ENCODE measurements at regions not wholly inside any gene's neighbourhood (a gene's known extent, or its start where the extent isn't known, plus 50 kb on each side); places are given as distances from the start of the nearest gene placed in this dataset.
"Not testable (repeated sequence)": the region's sequence is repeated elsewhere in the genome, so short reads cannot be mapped to it uniquely, and the experiment has no call there.

- no peak for DNase-seq (ENCODE audit: low read depth in 2 of 2)
These were observed 1206.7 kb upstream of the CDH2 start for GRCh38 chr18:29383311-29384273.

DNA sequence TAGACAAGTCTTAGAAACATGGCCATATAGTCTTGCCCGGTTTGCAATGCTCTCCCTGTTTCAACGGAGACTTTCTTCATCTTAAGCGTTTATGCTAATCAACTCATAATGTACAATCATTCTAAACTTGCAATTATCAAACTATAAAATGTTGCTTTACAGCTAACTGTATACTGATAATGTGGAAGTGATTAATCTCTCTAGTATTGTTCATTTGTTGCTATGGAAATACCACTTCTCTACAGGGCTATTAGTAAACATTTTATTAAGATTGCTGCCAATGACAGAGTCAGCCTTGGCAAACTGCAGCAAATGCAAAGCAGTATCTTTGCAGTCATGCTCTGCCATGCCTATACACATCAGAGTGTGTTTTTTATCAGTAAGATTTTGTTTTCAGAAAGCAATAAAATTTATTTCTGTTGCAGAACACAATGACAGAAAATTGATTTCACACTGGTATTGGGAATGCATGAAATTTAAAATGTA is 1201.8 kb upstream of the CDH2 start:
- no peak for DNase-seq (ENCODE audit: low read depth in 2 of 2)

DNA sequence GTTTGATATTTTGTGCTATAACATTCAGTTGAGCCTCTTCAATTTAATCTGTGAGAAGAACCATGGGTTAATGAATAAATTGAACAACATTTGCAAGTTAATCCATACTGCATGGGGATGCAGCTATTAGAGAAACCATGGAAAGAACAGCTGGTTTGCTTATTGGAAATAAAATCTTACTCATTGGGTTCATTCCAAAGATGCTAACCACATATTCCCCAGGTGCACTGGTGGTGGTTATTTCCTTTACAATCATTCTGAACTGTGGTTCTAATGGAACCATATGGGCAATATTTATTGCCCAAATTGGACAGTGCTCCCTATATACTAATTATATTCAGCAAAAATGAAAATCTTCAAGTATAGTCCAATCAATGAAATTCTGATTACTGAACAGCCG is 1200.4 kb upstream of the CDH2 start:
- no peak for DNase-seq (ENCODE audit: low read depth in 2 of 2)

DNA sequence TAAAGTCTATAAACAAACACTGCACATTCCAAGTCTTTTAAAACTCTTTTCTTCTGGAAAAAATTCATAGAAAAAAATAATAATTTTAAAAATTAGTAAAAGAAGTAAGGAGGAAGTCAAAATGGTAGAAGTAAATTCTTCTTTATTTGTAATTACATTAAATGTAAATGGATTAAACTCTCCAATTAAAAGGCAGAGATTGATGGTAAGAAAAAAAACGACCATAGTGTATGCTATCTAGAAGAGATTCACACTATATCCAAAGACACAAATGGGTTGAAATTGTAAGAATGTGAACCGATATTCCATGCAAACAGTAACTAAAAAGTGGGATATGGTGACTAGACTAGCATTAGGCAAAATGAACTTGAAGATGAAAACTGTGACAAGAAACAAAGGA is 1196.1 kb upstream of the CDH2 start:
- DNase-seq (ENCODE audit: low read depth in 2 of 2): no peak

DNA sequence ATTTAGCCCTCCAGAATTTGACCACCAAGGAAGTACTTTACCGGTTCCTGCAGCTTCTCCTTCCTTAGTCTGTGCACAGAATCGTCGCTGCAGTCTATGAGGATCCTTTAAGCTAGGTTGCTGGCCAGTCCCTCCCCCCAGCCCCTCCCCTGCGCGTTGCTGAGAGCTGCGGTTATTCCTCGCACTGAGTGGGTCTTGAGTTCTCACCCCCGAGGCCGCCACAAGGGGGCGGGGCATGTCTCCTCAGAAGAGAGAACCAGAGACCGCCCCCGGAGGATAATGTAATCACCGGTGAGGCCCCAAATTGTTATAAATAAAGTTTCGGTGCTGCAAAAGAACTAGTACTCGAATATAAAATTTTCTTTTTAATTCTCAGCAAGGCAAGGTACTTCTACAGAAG is 1184.9 kb upstream of the CDH2 start:
- DNase-seq (ENCODE audit: low read depth in 2 of 2): no peak

DNA sequence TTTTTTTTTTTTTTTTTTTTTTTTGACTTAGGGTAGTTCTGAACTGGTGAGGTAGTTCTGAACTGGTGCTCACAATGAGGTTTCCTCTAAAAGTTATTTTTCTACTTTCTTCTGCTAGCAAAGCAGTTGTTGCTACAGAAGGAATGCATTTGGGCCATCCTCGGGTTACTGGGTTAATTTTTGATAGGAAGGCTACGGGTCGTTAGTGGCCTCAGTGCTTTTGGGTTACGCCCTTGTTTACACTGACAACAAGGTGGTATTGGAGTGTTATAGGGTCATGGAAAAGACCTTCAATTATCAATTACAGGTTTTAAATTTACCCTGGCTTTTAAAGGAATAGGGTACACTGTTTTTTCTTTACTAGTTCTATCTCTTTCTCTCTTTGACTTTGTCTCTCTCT is 1183.7 kb upstream of the CDH2 start:
- not testable (repeated sequence) for DNase-seq (ENCODE audit: low read depth in 2 of 2)

DNA sequence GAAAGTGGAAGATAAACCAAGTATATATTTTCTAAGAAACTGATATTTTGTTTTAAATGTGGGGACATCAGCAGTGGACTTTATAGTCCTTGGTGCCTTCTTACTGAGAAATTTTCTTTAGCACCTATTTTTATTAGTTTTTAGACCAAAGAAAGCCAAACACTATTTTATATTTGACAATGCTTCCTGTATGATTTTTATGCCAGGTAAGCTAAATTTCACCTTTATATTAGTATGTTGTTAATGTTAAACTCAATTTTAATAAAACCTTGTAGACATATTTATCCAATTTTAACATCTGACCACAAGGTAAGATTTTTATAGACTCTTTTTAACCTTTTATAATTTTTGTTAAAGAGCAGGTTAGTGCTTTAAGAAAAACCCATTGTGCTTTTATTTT is 1182.3 kb upstream of the CDH2 start:
- DNase-seq (ENCODE audit: low read depth in 2 of 2): not testable (repeated sequence)

DNA sequence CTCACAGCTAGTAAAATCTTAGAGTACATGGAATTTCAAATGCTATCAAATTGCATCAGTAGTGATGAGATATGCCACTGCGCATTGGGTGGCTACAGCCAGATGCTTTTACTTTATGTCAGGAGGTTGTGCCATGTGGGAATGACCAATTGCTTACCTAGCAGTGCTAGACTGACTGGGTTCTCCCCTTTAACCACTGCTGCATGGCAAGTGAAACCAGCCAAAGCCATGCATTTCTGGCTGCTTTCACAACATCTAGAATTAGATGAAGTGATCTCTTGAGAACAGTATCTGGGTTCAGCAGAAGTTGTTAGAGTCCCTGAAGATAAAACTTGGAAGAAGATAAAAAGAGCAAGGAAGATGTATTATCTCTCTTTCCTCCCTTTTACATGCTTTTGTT is 1174.2 kb upstream of the CDH2 start:
- DNase-seq (ENCODE audit: low read depth in 2 of 2): no peak

GRCh38 chr18:29328932-29329331 is 1152.0 kb upstream of the CDH2 start:
- no peak for DNase-seq (ENCODE audit: low read depth in 2 of 2)

DNA sequence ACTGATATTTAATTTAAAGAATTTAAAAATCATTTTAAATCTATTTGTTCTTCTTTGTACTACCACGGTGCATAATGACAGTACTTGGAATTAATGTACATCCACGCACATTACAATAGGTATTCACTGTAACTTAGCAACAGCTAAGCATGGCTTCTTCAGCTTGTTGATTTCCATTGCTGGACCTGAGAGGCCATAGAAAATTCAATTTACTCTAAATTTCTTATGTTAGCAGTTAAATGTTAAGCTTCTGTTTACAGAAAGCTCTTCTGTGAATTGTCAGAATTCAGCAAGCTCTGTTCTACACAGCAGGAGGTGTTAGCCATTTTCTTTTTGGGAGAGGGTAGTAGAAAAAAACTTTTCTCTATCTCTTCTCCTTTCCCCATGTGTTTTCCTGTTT is 1149.3 kb upstream of the CDH2 start:
- DNase-seq (ENCODE audit: low read depth in 2 of 2): no peak

DNA sequence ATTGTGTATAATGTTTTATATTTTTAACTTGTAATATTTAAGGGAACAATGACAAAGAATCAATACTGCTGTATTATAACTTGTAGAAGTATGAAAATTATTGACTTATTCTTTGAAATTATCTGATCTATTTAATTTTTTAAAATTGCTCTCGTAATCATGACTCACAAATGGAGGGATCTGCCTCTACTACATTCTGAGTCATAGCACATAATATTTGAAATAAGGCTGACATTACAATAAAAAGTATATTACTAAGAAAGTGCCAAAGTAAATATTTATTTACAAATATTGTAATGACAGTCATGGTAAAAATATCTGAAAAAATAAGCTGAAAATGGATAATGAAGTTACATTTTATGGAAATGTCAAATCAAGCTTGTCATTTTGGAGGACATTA is 1144.6 kb upstream of the CDH2 start:
- no peak for DNase-seq (ENCODE audit: low read depth in 2 of 2)

DNA sequence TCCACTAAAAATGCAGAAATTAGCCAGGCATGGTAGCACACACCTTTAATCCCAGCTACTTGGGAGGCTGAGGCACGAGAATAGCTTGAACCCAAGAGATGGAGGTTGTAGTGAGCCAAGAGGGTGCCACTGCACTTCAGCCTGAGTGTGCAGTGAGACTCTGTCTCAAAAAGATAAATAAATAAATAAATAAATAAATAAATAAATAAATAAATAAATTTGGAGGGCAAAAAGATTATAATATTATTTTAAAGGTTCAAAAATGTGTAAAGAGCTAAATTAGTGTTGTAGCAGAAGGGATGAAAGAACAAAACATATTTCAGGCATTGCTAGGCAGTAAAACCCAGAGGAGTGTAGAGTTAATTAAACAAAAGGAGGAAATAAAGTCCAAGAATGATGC is 1136.4 kb upstream of the CDH2 start:
- no peak for DNase-seq (ENCODE audit: low read depth in 2 of 2)

- no peak for DNase-seq (ENCODE audit: low read depth in 2 of 2)
These were observed 1134.7 kb upstream of the CDH2 start for GRCh38 chr18:29311580-29311979.

- DNase-seq (ENCODE audit: low read depth in 2 of 2): no peak
These were observed 1132.4 kb upstream of the CDH2 start for GRCh38 chr18:29309366-29309765.

DNA sequence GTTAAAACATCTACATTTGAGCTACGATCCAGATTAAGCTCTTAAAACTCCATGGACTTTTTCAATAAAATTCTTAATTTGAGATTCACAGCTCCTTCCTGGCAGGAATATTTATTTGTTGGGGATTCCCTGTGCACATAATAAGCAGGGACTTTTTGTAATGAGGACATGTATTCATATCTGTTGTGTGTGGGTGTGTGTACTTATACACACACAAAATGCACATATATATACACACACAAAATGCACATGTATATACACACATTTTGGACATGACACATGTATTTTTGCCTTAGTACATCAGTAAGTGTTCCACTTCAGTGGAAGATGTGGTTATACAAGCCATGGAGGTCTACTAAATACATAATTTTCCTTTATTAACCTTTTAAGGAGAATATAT is 1131.1 kb upstream of the CDH2 start:
- DNase-seq (ENCODE audit: low read depth in 2 of 2): no peak

- DNase-seq (ENCODE audit: low read depth in 2 of 2): no peak
These were observed 1130.3 kb upstream of the CDH2 start for GRCh38 chr18:29307231-29307630.

- no peak for DNase-seq (ENCODE audit: low read depth in 2 of 2)
These were observed 1128.6 kb upstream of the CDH2 start for GRCh38 chr18:29305516-29305915.

- no peak for DNase-seq (ENCODE audit: low read depth in 2 of 2)
These were observed 1124.1 kb upstream of the CDH2 start for GRCh38 chr18:29301048-29301447.

- no peak for DNase-seq (ENCODE audit: low read depth in 2 of 2)
These were observed 1108.5 kb upstream of the CDH2 start for GRCh38 chr18:29285471-29285870.

DNA sequence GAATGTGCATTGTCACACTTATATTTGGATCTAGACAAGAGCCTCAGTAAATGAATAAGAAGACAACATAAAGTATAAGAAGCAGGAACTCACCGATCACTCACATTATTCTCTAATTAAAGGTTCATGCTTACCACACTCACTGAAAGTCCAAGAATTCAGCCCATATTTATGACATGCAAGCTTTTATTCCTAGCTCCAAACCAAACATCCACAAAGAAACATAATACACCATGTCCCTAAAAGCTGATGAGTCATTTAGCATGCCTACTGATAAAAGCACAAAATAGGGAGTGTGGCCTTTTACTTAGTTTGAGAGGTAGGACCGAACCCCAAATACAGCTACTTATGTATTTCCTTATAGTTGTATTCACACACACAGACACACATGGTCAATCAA is 1094.6 kb upstream of the CDH2 start:
- DNase-seq (ENCODE audit: low read depth in 2 of 2): no peak

GRCh38 chr18:29259838-29260237 is 1082.9 kb upstream of the CDH2 start:
- DNase-seq (ENCODE audit: low read depth in 2 of 2): no peak

DNA sequence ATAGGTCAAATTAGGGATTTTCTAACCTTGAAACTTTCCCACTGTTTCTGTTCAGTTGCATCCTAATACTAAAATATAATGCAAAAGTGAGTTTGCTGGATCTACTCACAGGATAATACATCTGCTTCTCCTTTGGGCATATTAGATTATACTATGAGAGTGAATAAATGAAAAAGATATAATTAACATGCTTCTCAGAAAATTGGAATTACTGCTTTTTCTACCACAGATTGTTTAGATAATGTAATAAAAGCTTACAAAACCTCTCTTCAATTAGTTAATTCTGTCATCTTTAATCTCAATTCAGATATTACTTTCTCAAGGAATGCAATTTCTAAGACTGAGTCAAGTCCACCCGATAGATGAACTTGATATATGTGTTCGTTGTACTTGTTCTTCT is 1077.2 kb upstream of the CDH2 start:
- no peak for DNase-seq (ENCODE audit: low read depth in 2 of 2)

DNA sequence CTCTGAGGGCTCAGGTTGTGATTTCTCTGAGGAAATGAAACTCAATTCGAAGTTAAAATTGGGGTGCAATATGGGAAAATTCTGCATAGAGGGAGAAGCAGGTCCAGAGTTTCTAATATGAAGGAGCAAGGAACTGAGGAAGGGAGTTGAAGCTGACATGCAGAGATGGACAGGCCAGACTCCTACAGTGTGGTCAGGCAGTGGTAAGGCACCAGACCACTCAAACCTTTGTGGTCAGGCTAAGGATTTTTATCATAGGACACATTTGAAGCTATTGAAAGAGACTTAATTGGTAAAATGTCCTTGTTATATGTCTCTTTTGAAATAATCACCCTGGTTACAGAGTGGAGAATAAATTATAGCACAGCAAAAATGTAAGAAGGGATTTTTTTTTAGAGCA is 1074.8 kb upstream of the CDH2 start:
- no peak for DNase-seq (ENCODE audit: low read depth in 2 of 2)

DNA sequence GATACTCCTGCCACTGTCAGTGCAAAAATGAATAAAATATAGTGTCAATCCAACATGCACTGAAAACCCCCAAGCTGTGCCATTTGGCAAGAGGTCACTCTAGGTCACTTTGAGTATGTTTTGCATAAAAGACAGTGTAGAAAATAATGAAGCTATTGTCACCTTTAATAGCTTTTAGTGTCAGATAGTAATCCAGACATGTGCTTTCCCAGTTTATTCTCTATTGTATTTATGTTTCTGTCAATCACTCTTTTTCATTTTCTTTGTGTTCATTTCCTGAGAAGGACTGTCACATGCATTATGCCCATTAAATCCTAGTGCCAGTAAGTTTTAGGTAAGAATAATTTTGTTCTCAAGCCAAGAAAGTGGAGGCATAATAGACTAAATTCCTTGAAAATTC is 1073.9 kb upstream of the CDH2 start:
- DNase-seq (ENCODE audit: low read depth in 2 of 2): no peak
